HL-60/S4 treated with phorbol 12-myristate 13-acetate at 8.2 ng/mL for 4 days and 3 days (cell line): ENCODE measurements at regions not wholly inside any gene's neighbourhood (a gene's known extent, or its start where the extent isn't known, plus 50 kb on each side); places are given as distances from the start of the nearest gene placed in this dataset.

Experiments used
- in situ Hi-C: fragments of 300-500 bp; cut with MboI; formaldehyde crosslinking; loops from 2 replicates; pipeline ENCODE4 v1.15.0; 2022; ENCODE audit warnings: low sequenced_read_pairs

GRCh38 chr5:74174366-74174765 is 466.2 kb downstream of the ENC1 start:
- in situ Hi-C loops: no loop called here

- in situ Hi-C loops: no loop called here
Measured at GRCh38 chr5:74173665-74174064, 466.9 kb downstream of the ENC1 start.

- in situ Hi-C loops: no loop called here
Measured at GRCh38 chr5:74173241-74173640, 467.3 kb downstream of the ENC1 start.

- in situ Hi-C loops: no loop called here
Measured at GRCh38 chr5:74169701-74170100, 470.8 kb downstream of the ENC1 start.

DNA sequence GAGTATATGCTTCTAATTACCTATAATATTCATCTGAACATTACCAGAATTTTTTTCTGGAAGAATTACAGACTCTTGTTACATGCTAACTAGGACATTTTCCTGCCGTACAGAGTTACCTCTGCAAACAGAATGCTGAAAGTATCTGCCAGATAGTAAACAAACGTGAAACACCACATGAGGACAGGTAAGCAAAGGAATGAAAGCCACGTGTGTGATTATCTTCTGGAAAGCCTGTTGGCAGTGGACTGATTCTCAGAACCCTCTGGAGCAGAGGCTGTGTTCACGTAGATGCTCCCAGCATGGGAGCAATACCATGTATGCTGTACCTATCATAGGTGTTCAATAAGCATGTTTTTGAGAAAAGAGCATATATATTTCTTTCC is 472.6 kb downstream of the ENC1 start:
- in situ Hi-C loops: no loop called here

- in situ Hi-C loops: no loop called here
Measured at GRCh38 chr5:74167206-74167929, 473.2 kb downstream of the ENC1 start.

- in situ Hi-C loops: no loop called here
Measured at GRCh38 chr5:74166064-74166463, 474.5 kb downstream of the ENC1 start.

- in situ Hi-C loops: no loop called here
Measured at GRCh38 chr5:74164725-74165235, 475.7 kb downstream of the ENC1 start.

DNA sequence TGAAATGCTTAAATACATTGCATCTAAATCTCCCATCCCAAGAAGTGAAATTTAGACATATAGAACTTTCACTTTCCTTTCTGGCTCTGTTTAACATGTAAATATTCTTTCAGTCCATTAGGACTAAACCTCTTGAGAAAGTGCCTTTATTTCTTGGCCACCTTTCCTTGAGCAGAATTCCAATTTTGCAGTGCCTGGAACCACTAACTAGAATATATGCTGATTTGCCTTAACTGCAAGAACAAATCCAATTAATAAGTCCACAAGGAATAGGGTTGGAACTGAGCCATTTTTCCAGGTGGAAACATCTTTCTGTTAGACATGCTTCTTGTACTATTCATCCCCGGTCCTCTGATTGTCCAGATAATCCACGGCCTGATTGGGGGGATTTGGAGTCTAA is 478.0 kb downstream of the ENC1 start:
- in situ Hi-C loops: no loop called here

- in situ Hi-C loops: no loop called here
Measured at GRCh38 chr5:74161170-74161569, 479.4 kb downstream of the ENC1 start.

DNA sequence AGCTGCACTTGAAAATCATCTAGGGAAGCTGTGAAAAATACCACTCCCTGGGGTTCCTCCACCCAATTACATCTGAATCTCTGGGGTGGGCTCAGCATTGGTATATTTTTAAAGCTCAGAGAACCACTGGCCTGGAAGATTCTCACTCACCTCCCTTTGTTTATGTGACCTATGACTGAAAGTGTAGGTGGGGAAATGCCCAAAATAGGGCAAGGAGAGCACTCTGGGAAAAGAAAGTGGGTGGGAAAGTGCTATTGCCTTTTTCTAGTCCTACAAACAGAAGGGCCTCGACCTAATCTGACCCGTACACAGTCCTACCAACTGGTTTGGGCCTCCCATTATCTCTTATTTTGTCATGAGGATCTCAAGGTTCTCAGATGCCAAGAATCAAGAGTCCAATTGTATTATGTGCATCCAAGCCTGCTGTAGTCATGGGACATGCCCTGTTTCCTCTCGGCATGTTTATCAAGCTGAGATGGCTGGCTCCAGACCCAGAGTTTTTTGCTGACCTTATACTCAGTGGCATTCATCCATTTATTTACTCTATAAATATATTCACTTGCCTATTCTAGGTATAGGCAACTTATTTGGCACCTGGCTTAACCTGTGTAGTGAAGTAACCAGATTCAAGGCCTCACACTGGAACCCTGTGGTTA is 483.7 kb downstream of the ENC1 start:
- in situ Hi-C loops: no loop called here

DNA sequence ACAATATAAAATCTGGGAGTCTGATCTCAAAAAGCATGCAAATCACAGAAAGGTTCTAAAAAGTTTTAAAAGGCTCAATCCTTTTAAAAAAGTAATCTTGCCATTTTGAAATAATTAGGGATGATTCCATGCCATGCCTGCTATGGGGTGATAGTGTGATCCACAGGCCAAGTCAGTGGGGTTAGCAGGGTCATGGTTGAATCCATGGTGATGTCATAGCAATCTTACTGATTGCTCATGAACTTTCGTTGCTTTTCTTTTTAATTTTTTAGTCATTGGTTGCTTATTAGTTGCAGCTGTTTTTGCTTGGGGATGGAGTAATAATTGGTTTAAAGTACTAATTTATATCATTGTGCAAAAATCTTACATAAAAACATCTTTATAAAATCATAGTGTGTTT is 485.0 kb downstream of the ENC1 start:
- in situ Hi-C loops: no loop called here

DNA sequence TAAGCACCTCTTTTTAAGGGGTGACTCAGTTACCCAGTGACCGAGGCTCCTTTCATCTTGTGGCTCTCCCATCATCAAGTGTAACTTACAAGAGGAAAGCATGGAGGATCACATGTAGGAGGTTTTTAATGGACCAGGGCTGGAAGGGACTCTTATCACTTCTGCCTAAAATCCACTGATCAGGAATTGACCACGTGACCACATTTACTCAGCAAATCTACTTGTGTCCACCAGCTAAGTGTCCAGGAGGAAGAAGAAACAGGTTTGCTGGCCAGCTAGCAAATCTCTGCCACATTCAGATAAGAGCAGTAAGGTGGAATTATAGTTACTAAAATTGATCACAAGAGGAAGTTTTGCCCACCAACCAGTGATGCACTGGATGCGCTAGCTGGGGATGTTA is 486.0 kb downstream of the ENC1 start:
- in situ Hi-C loops: no loop called here

GRCh38 chr5:74153255-74153790 is 487.2 kb downstream of the ENC1 start:
- in situ Hi-C loops: no loop called here

GRCh38 chr5:74152625-74153254 is 487.8 kb downstream of the ENC1 start:
- in situ Hi-C loops: no loop called here

DNA sequence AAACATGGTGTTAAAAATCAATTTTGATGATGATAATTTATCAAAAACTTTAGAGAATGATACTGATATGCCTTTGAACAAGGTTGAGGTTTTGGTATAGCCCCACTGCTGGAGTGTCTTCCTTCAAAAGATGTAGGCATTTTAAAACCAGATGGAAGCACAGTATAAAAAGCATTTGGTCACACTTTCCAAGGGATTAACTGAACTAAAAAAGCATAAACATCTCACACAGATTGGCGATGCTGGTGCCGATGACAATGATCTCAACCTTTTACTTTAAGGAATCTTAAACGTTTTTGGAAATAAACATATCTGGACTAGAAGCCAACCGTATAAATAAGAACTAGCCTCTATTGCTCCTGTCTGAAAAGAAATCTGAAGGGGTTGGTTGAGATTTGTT is 488.4 kb downstream of the ENC1 start:
- in situ Hi-C loops: no loop called here

DNA sequence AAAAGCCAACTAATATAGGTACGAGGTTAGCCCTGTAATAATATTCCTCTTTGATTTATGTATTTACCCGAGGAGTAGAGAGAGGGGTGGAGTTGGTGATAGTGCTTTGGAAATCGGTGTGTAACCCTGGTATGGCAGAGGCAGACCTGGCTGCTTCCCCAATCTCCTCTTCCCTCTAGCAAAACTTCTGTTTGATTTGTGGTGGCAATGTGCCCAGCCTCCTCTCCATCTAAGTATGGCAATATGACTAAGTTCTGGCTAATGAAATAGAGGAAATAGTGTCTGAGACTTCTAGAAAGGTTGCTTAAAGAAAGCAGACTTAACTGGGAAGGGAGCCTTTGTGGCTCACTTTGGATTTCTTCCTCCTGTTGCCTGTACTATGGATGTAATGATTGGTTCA is 491.1 kb downstream of the ENC1 start:
- in situ Hi-C loops: no loop called here

- in situ Hi-C loops: no loop called here
Measured at GRCh38 chr5:74148321-74148720, 492.2 kb downstream of the ENC1 start.

DNA sequence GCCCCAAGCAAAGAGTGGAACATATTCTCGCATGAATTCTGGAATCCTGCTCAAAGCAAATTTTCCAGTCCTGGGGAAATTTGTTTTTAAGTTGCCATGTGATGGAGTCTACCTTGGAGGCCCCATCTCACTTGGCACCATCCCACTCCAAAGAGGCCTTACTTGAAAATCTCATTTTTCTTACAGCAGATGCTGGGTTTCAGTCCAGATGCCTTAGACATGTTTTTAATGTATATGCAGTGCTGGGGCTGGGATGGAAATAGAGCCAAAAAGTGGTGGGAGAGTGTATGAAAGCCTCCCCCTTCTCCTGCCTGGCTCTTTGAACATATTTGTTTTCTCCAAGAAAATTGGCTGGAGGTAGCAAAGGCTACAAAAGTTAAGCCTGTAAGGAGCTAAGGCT is 493.7 kb downstream of the ENC1 start:
- in situ Hi-C loops: no loop called here

- in situ Hi-C loops: no loop called here
Measured at GRCh38 chr5:74145951-74146350, 494.6 kb downstream of the ENC1 start.

DNA sequence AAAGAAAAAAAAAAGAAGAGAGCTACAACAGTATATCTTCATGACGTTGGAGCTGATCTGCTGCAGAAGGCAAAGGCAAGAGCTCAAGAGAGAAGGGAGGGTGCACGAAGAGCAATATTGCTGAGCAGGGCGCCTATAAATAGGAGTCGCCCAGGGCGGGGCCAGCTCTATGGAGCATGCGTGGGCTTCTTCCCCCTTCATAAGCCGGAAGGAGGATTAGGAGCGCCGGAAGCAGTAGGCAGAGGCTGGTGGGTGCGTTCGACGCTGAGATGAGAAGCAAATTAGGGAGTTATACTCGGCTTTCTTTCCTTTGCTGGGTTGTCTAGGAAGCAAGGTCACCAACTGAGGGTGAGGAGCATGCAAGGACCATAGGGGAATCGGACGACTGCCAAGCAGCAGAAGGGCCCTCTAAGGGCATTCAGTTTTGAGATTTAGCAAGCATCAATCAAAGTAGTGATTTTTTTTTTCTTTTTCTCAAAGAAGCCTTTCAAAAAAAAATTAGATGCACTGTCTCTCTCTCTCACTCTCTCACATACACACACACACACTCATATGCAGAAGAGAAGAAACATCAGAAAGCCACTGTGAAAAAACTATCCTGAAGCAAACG is 496.7 kb downstream of the ENC1 start:
- in situ Hi-C loops: no loop called here
